Transverse colon (tissue), 3 donors: ENCODE measurements at regions not wholly inside any gene's neighbourhood (a gene's known extent, or its start where the extent isn't known, plus 50 kb on each side); places are given as distances from the start of the nearest gene placed in this dataset.

ENCODE experiments used
- CTCF ChIP-seq, 5 experiments: fragments of 200-600 bp in 3 of 5; fragments of 450-650 bp in 2 of 5; sonication (generic) in 3 of 5; IDR thresholded peaks; 1 replicate in 2 of 5; 2 replicates in 3 of 5; pipeline ENCODE4 v1.5.1; 2016 to 2017; ENCODE audit warnings: antibody characterized with exemption in 5 of 5, inconsistent platforms in 3 of 5, mild to moderate bottlenecking in 2 of 5, moderate library complexity in 1 of 5
- POLR2A ChIP-seq: fragments of 450-650 bp; IDR thresholded peaks from one replicate; pipeline ENCODE4 v1.6.1; 2016; ENCODE audit warnings: antibody characterized with exemption, mild to moderate bottlenecking, moderate library complexity

DNA sequence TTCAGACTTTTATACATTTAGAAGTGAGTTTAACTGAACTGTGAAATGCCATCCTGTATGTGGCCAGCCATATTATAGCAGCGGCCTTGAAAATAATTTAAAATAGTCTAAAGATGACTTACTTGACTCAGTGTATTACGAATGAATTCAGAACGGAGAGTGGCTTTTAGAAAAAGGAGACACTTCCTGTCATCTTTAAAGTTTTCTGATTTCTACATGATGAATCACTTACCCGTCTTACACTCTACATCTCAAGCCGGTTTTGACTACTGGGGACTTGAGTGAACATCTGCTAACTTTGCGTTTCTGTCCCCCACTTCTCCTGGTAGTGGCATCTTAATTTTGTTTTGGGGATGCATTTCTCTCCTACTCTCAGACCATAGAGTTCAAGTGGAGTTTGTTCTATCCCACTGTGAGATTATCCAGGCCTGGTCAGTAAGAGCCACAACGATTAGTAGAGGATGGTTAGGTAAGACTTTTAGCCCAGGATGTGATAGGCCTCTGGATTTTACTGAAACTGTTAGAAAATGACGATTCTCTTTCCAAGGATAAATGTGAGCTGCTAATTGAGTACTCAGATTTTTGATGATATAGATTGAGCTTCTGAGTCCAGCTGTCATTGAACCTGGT, 175.4 kb upstream of the CADPS start:
- no peak for TF ChIP-seq CTCF (IDR thresholded peaks at IDR 0.05)
- no peak for TF ChIP-seq POLR2A
